CD4-positive, alpha-beta T cell treated with Interferon gamma for 1 hour (primary cell): ENCODE measurements at regions not wholly inside any gene's neighbourhood (a gene's known extent, or its start where the extent isn't known, plus 50 kb on each side); places are given as distances from the start of the nearest gene placed in this dataset.

Experiments used
- DNase-seq: peaks from one replicate; pipeline ENCODE4 v3.0.0-alpha.2; 2020

- DNase-seq = no peak
These were observed 61.9 kb upstream of the RIOK3 start for GRCh38 chr18:23391156-23391555.

- no peak for DNase-seq
These were observed 55.2 kb upstream of the RIOK3 start for GRCh38 chr18:23397907-23398306.

GRCh38 chr18:23398401-23398800 lies 54.7 kb upstream of the RIOK3 start:
- DNase-seq = no peak

GRCh38 chr18:23399067-23399466 lies 54.0 kb upstream of the RIOK3 start:
- no peak for DNase-seq

GRCh38 chr18:23400918-23401317 lies 52.2 kb upstream of the RIOK3 start:
- DNase-seq = no peak

GRCh38 chr18:23401400-23402347 lies 51.4 kb upstream of the RIOK3 start:
- DNase-seq = no peak
